Gastrocnemius medialis (tissue), 4 donors: ENCODE measurements at regions not wholly inside any gene's neighbourhood (a gene's known extent, or its start where the extent isn't known, plus 50 kb on each side); places are given as distances from the start of the nearest gene placed in this dataset.
"Not testable (repeated sequence)": the region's sequence is repeated elsewhere in the genome, so short reads cannot be mapped to it uniquely, and the experiment has no call there.

Experiments used
- ATAC-seq, 2 donors: fragments of 150-250 bp; one replicate each; pipeline ENCODE4 v1.9.1; 2016
- DNase-seq, 2 donors: peaks; one replicate each; pipeline ENCODE4 v3.0.0-alpha.2; 2019
- H3K27ac ChIP-seq, 4 donors: fragments of 200-600 bp; sonication (generic); 1 replicate in 1 of 4; 2 replicates in 3 of 4; pipeline ENCODE4 v1.5.1; 2016 to 2018; ENCODE audit warnings: mild to moderate bottlenecking in 2 of 4, moderate library complexity in 1 of 4
- H3K27me3 ChIP-seq, 3 donors: fragments of 200-600 bp; sonication (generic) in 2 of 3; 1 replicate in 1 of 3; 2 replicates in 2 of 3; pipeline versions ENCODE4 v1.5.1 to v1.6.0; 2016 to 2019; ENCODE audit warnings: mild to moderate bottlenecking in 1 of 3, moderate library complexity in 1 of 3
- H3K36me3 ChIP-seq, 2 donors: fragments of 200-600 bp; sonication (generic) in 1 of 2; one replicate each; pipeline ENCODE4 v1.5.1; 2017 to 2018
- H3K4me1 ChIP-seq, 2 donors: fragments of 200-600 bp; sonication (generic) in 1 of 2; one replicate each; pipeline ENCODE4 v1.5.1; 2016 to 2017; ENCODE audit warnings: mild to moderate bottlenecking in 2 of 2
- H3K4me3 ChIP-seq, 4 donors: fragments of 200-600 bp; sonication (generic) in 3 of 4; 1 replicate in 1 of 4; 2 replicates in 3 of 4; pipeline ENCODE4 v1.5.1; 2016 to 2019; ENCODE audit warnings: mild to moderate bottlenecking in 2 of 4
- H3K9me3 ChIP-seq, 3 donors: fragments of 200-600 bp; sonication (generic) in 2 of 3; 1 replicate in 1 of 3; 2 replicates in 2 of 3; pipeline ENCODE4 v1.5.1; 2016 to 2019
- POLR2A ChIP-seq, 2 donors: fragments of 450-650 bp; IDR thresholded peaks; one replicate each; pipeline ENCODE4 v1.6.1; 2017; ENCODE audit warnings: antibody characterized with exemption in 2 of 2, mild to moderate bottlenecking in 2 of 2, moderate library complexity in 2 of 2
- in situ Hi-C, 4 donors: fragments of 200-750 bp; cut with MboI; loops; one replicate each; pipeline versions ENCODE4 v1.15.0 to v1.8.0; 2017; ENCODE audit warnings: low sequenced_read_pairs in 4 of 4
- intact Hi-C: fragments of 100-400 bp; cut with DNase I; formaldehyde crosslinking; loops from one replicate; pipeline ENCODE4 v1.15.1; 2023; ENCODE audit warnings: low total_unique reads
- TF ChIP-seq, protein P1 (sequence below), 5 experiments: fragments of 450-650 bp in 3 of 5; fragments of 200-600 bp in 2 of 5; sonication (generic) in 2 of 5; IDR thresholded peaks in 4 of 5; conservative IDR thresholded peaks in 1 of 5; 1 replicate in 4 of 5; 2 replicates in 1 of 5; pipeline ENCODE4 v1.5.1; 2016 to 2019; ENCODE audit warnings: antibody characterized with exemption in 5 of 5, mild to moderate bottlenecking in 3 of 5, moderate library complexity in 3 of 5

DNA sequence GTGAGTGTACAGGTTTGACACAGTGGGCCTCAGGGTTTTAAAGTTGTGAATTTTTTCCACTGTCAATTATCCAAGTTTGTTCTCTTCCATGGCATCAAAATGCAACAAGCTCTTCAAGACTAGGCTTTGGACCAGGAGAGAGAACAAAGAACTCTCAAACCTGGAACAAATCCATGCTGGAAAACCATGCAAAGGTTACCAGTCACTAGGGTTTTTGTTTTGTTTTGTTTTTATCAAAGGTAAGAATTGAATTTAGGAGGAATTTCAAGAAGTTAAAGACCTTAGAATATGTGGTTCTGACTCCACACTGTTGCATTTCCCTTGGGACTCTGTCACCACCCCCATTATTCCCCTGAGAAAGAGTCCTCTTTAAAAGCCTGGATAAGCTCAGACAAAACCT, 191.1 kb upstream of the PIK3R1 start:
- TF ChIP-seq, protein P1, sequence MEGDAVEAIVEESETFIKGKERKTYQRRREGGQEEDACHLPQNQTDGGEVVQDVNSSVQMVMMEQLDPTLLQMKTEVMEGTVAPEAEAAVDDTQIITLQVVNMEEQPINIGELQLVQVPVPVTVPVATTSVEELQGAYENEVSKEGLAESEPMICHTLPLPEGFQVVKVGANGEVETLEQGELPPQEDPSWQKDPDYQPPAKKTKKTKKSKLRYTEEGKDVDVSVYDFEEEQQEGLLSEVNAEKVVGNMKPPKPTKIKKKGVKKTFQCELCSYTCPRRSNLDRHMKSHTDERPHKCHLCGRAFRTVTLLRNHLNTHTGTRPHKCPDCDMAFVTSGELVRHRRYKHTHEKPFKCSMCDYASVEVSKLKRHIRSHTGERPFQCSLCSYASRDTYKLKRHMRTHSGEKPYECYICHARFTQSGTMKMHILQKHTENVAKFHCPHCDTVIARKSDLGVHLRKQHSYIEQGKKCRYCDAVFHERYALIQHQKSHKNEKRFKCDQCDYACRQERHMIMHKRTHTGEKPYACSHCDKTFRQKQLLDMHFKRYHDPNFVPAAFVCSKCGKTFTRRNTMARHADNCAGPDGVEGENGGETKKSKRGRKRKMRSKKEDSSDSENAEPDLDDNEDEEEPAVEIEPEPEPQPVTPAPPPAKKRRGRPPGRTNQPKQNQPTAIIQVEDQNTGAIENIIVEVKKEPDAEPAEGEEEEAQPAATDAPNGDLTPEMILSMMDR (IDR thresholded peaks at IDR 0.05 in 4 of 5, conservative IDR thresholded peaks at IDR 0.05 in 1 of 5), result no peak
- TF ChIP-seq POLR2A (IDR thresholded peaks at IDR 0.05), result no peak
- Histone ChIP-seq H3K27ac (no peak overlapping the region), H3K27me3 (no peaks in the 10 kb centered on the region), H3K4me3 (no peak overlapping the region), H3K9me3 (no peaks in the 10 kb centered on the region), H3K4me1 (peaks cover 5 to 10% of the 10 kb centered on the region in 2 donors), H3K36me3 (no peaks in the 10 kb centered on the region)
- in situ Hi-C loops (no loop called here), intact Hi-C loops (no loop called here)
- DNase-seq (no peak), ATAC-seq (no peak)

DNA sequence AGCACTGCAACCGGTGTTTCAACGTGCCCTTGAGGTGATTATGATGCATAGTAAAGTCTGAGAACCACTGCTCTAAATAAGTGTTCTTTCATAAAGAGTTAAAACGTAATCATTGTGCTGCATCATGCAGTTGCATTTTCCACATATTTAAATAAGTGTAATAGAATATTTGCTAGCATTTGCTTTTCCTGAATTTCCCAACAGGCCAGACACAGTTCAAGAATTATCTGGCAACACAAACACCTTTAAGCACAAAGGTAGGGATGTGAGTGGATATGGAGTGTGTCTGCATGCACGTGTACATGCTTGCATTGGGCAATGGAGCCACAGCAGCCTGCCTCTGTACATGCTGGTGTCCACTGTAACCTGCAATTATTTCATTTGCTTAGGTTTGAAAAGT, 193.6 kb upstream of the PIK3R1 start:
- DNase-seq, result no peak
- Histone ChIP-seq H3K36me3 (no peaks in the 10 kb centered on the region), H3K27me3 (no peaks in the 10 kb centered on the region), H3K4me3 (no peak overlapping the region), H3K9me3 (no peaks in the 10 kb centered on the region), H3K27ac (no peak overlapping the region), H3K4me1 (no peaks in the 10 kb centered on the region)
- in situ Hi-C loops (no loop called here), intact Hi-C loops (no loop called here)
- no peak for ATAC-seq
- TF ChIP-seq, protein P1 (IDR thresholded peaks at IDR 0.05 in 4 of 5, conservative IDR thresholded peaks at IDR 0.05 in 1 of 5), result no peak
- no peak for TF ChIP-seq POLR2A (IDR thresholded peaks at IDR 0.05)

DNA sequence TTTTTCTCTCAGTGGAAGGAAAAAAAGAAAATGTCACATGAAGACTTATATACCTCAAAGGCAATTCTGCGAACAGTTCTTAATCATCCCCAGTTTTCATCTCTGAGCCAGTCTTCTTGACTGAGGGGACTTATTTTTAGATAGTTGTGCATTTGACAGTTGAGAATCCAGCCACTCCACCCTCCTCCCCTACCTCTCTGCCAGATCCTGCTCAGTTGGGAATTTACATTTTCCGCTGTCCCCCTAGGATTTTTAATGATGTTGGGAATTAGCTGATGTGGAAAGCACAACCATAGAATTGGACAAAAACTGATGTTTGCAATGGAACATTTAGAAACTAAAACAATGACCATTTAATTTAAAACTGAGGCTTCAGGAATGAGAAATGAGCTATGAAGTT, 194.3 kb upstream of the PIK3R1 start:
- Histone ChIP-seq H3K27me3 (no peaks in the 10 kb centered on the region), H3K4me1 (no peaks in the 10 kb centered on the region), H3K4me3 (no peak overlapping the region), H3K27ac (no peak overlapping the region), H3K36me3 (no peaks in the 10 kb centered on the region), H3K9me3 (no peaks in the 10 kb centered on the region)
- no peak for ATAC-seq
- in situ Hi-C loops (no loop called here), intact Hi-C loops (no loop called here)
- no peak for DNase-seq
- no peak for TF ChIP-seq POLR2A (IDR thresholded peaks at IDR 0.05)
- TF ChIP-seq, protein P1 (IDR thresholded peaks at IDR 0.05 in 4 of 5, conservative IDR thresholded peaks at IDR 0.05 in 1 of 5), result no peak

DNA sequence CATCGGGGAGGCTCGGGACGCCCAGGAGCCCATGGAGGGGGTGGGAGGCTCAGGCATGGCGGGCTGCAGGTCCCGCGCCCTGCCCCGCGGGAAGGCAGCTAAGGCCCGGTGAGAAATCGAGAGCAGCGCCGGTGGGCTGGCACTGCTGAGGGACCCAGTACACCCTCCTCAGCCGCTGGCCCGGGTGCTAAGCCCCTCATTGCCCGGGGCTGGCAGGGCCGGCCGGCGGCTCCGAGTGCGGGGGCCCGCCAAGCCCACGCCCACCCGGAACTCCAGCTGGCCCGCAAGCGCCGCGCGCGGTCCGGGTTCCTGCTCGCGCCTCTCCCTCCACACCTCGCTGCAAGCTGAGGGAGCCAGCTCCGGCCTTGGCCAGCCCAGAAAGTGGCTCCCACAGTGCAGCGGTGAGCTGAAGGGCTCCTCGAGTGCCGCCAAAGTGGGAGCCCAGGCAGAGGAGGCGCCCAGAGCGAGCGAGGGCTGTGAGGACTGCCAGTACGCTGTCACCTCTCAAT, 195.0 kb upstream of the PIK3R1 start:
- H3K4me1 ChIP-seq, DNase-seq, H3K4me3 ChIP-seq, H3K27ac ChIP-seq, in situ Hi-C loops, ATAC-seq, H3K36me3 ChIP-seq, H3K9me3 ChIP-seq, H3K27me3 ChIP-seq, intact Hi-C loops: not testable (repeated sequence)

DNA sequence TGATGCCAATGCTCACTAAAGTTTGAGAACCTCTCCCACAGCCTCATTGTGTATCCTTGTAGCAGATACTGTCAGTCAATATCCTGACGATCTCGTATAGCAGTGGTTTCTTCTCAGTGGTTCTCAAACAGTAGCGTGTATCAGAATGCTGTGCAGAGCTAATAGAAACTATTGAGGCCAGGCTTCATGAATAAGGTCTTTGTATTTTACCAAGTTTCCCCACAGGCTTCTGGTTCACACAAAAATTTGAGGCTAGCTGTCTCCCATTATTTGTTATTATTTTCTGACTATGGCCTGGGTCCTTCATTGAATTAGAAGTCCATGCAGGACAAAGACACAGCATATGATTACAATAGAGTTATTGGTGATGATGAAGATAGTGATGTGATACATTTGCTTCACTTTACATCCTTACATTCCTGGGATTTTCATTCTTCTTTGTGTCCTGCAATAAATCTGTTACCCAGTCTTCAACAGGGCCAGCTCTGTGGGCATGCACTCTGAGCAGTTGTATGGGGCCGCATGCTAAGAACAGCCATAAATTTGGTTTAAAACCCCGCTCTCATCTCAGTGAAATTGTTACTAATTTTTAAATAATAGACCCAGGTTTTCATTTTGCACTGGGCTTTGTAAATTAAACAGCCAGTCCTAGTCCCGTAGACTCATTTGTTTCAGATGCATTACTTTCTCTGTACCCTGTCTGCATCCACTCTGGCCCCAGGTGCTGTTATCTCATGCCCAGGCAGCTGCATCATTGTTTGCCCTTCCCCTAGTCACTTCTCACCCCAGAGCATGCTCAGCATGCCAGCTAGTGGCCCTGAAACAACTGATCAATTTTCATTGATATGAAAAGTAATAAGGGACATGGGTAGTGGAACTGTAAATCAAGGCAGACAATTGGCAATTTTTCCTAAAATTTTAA, 199.9 kb upstream of the PIK3R1 start:
- intact Hi-C loops, result no loop called here
- ATAC-seq, result no peak
- no peaks in the 10 kb centered on the region for H3K9me3 ChIP-seq
- no peaks in the 10 kb centered on the region for H3K27me3 ChIP-seq
- DNase-seq, result no peak
- no peaks in the 10 kb centered on the region for H3K4me1 ChIP-seq
- no peaks in the 10 kb centered on the region for H3K36me3 ChIP-seq
- TF ChIP-seq POLR2A (IDR thresholded peaks at IDR 0.05), result no peak
- TF ChIP-seq, protein P1 (IDR thresholded peaks at IDR 0.05 in 4 of 5, conservative IDR thresholded peaks at IDR 0.05 in 1 of 5), result no peak
- H3K27ac ChIP-seq, result no peak overlapping the region
- no peak overlapping the region for H3K4me3 ChIP-seq
- in situ Hi-C loops, result no loop called here
